Stimulated activated CD4-positive, alpha-beta T cell treated with anti-CD3 and anti-CD28 coated beads, Interleukin-2, amount 100 ng/mL, for 48 hours (primary cell): ENCODE measurements at regions not wholly inside any gene's neighbourhood (a gene's known extent, or its start where the extent isn't known, plus 50 kb on each side); places are given as distances from the start of the nearest gene placed in this dataset.

Experiments used
- DNase-seq, 2 donors: peaks; one replicate each; pipeline ENCODE4 v3.0.0-alpha.2; 2020

DNA sequence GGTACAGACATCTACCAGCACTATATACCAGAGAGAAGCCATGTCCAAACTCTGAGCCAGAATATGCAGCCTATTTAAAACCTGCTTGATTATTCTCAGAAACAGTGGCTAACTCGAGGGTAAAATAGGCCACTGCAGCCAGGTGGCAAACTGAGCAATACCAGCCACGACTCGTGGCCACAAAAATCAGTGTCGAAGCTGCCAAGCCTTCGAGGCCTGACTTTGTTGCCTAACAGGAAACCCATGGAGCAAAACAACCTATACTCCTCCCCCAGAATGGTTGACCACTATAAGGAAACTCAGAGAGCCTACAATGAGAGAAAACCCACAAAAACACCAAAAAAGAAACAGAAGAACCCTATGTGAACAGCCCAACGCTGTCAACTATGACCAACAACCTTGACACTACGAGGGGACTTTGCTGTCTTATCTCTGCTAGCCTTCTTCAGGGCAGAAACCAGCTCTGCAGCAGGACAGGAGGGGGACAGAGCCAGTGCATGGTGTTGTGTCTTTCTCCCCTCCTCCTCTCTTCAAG, 133.8 kb downstream of the TMEM174 start:
- no peak for DNase-seq

GRCh38 chr5:73306078-73306719, 133.2 kb downstream of the TMEM174 start:
- no peak for DNase-seq

GRCh38 chr5:73305386-73305785, 132.4 kb downstream of the TMEM174 start:
- no peak for DNase-seq

- no peak for DNase-seq
Observed at GRCh38 chr5:73304381-73304780, 131.4 kb downstream of the TMEM174 start.

DNA sequence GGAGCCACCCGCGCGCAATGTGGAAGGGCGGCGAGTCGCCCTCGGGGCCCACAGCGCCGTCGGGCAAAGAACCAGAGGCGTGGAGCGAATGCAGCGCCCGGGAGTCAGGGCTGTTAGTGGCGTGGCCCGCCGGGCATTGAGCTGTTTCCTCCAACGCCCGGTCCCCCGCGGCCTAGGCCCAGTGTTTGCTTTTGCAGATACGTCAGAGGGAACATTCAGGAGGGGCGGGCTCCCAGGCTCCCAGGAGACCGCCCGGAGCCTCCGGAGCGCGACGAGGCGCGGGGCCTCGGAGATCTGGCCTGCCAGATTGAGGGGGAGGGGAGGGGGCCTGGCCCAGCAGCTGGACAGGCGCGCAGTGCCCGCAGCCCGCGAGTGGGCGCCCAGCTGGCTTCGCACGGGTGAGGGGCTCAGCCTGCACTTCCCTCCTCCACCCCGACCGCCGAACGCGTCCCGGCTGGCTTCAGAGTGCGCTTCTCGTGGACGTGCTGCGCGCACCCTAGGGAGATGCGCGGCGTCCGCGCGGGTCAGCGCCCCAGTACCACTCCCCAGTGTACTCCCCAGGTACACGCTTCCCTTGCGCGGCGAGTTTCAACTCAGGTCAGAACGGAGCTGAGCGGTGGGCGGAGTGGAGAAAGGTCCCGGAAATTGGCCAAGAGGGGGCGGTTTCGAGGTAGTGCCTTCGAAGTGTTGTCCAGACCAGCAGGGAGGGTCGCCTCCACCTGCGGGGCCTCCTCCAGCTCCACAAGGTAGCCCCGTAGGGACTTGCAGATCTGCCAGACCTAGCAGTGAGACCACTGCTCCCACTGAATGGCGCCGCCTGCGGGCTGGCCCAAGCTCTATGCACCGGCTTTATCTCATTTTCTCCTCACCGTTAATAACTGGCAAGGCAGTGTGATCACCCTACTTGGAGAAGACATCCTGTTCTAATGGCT, 130.4 kb downstream of the TMEM174 start:
- no peak for DNase-seq

- DNase-seq = no peak
Observed at GRCh38 chr5:73302797-73303147, 129.8 kb downstream of the TMEM174 start.

GRCh38 chr5:73301208-73301901, 128.4 kb downstream of the TMEM174 start:
- DNase-seq = no peak

DNA sequence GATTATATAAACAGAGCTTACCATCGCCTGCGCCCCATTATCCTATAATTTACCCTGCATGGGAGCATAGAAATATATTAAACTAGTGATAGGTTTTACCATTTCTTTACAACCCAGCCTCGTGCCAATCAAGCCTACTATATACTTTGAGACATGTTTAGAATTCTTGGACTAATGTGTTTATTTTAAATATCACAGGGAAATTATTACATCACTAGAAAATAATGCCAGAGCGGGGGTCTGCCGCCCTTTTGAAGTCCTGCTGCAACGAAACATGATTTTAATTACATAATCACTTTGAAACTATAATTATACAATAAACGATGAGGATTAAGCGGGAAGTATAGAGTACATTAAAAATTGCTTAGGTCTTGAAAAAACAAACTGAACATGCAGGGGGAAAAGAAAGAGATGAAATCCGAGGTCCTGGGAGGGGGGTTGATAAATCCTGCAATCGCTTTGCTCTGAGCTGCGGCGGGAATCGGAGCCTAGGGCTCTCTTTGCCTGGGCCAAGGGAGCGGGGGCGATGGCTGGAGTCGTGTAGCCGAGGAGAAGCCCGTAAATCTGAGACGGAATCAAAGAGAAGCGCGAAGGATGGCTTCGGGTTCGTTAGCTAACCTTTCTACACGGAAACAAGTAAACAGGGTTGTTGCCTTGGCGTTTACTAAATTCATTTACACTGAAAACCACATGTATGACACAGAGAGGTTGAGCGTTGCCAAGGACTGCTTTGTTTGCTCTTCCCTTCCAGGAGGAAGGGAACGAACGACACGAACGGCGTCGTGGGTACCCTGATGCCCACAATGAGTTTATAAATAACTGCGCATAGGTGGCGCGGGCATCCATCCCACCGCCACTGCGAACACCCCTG, 127.6 kb downstream of the TMEM174 start:
- no peak for DNase-seq

DNA sequence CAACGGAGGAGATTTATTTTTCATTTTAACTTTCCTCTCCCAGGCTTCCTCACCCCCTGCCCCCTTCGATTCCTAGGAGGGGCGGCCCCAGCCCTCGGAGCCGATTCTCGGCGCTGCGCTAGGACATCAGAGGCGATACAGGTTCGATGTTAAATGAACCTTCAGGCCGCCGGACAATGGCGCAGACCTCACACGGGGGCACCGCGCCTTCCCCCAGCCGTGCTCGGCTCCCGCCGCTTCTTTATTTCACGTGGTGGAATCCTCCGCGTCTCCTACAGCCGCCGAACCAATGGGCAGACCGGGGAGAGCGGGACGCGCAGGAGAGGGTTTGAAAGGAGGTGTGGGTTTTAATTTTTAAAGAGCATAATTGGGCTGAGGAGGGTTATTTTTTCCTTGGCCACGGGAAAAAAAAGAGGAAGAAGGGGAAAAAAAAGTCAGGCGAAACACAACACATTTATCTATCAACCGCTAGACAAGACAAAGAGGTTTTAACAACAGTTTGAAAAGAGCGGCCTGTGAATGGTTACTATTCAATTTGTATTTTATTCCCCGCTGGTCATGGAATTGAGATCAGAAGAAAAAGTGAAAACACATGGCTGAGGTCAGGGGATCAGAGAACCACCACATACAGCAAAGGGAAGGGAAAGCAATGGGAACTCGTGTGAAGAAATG, 126.8 kb downstream of the TMEM174 start:
- no peak for DNase-seq

GRCh38 chr5:73298772-73299630, 126.0 kb downstream of the TMEM174 start:
- peak in 1 of 2 donors; percentile 16 for DNase-seq

DNA sequence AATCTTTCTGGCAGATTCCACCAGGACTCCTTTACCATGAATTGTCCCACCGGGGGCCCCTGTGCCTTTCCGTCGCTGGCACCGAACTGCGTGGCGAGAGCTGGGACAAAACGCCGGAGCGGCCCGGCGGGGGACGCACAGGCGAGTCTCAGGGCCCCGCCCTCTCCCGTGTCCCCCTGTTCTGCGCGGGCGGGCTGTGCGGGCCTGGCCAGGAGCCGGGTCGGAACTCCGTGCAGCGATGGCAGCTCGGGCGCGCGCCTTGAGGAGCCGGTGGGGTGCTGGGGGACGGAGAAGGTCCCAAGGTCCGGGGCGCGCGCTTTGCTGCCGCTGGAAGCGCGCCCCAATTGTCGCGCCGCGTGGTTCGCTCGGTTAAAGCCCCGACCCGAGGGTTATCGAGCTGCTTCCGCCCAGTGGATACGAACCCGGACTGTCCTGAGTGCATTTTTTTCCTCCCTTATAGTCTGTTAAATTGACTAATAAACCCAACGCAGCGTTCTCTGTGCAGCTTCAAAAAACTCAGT, 125.3 kb downstream of the TMEM174 start:
- DNase-seq = no peak

DNA sequence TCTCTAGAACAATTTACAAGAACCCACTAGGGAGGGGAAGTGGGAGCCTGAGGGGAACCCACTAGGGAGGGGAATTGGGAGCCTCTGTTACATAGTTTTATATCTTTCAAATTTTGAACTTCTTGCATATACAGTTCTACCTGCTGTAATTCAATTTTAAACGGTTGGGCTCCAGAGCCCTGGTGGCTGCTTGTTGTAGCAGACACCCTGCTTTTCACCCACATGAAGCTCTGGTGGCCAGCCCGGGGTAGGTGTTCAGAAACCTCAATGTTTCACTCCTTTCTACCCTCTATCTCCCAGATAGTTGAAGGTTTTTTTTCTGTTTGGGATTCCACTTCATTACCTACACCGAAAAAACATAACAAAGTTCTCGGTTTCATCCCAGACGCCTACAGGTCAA, 124.4 kb downstream of the TMEM174 start:
- no peak for DNase-seq

GRCh38 chr5:73296772-73297171, 123.8 kb downstream of the TMEM174 start:
- no peak for DNase-seq

DNA sequence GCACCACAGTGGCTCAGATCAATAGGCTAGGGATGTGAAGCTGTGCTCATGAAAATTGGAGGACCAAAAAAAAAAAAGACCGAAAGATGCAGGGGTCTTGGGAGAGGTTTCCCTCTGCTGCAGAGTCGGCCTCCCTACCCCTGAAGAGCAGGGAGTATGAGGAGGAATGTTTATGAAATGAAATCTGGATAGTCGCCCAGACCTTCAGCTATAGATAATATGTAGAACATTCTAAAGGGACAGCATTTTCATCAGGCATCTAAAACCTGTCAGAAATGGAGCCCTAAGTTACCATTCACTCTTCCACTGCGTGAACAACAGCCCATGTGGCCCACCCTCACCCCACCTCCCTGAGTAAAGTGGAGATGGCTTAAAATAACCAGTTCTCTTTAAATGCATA, 122.9 kb downstream of the TMEM174 start:
- DNase-seq = no peak

- DNase-seq = no peak
Observed at GRCh38 chr5:73295447-73295846, 122.5 kb downstream of the TMEM174 start.

GRCh38 chr5:73292816-73293459, 119.9 kb downstream of the TMEM174 start:
- DNase-seq = no peak

- DNase-seq = no peak
Observed at GRCh38 chr5:73291873-73292272, 118.9 kb downstream of the TMEM174 start.

- no peak for DNase-seq
Observed at GRCh38 chr5:73290242-73290641, 117.2 kb downstream of the TMEM174 start.

DNA sequence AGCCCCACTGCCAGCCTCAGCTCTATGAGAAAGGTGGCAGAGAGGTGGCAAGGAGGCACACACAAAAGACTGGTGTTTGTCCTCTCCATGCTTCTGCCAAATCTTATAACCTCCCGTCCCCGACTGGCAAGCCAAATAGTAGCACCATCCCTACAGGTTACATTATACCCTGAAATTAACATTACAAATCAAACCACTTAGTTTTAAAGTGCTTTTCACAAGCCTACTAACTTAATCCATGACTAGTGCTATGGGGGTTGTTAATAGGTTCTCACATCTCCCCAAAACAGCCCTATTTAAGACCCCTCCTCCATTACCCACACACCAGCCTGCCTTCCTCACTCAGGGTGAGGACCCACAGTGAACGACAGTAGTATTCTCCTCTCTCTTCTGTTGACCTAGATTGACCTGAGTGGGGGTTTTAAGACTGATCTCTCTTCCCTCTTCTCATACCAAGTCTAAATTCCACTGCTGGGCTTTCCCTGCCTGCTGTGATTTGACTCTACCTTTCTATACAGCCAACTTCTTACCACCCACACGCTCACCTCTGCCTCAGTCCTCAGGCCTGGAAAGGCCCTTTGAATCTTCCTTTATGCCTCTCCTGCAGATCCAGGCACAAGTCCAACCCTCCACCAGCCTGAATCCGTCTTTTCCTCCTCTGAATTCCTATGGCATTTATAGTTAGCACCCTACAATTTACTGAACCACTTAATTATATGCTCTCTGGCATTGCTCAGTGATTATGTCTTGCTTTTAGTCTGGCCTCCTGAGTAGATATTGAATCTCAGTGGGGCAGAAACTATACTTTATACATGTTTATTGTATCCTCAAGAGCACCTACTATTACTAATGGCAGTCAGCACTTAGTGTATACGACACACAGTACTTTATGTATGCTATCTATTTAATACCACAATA, 116.1 kb downstream of the TMEM174 start:
- DNase-seq = no peak
